ENCODE measurements at regions not wholly inside any gene's neighbourhood (a gene's known extent, or its start where the extent isn't known, plus 50 kb on each side); places are given as distances from the start of the nearest gene placed in this dataset.

- TF ChIP-seq RAD21 (IDR thresholded peaks at IDR 0.05; ENCODE audit: insufficient read depth, low read depth, low read length), result no peak
- no peak for TF ChIP-seq EP300 (IDR thresholded peaks at IDR 0.05; ENCODE audit: borderline replicate concordance in 1 of 2, control insufficient read depth in 1 of 2, low read depth in 2 of 2, low read length in 2 of 2)
- no peak for TF ChIP-seq HSF1 (IDR thresholded peaks at IDR 0.05; ENCODE audit: low read depth, low read length)
- no peak for TF ChIP-seq NFIC (IDR thresholded peaks at IDR 0.05; ENCODE audit: low read depth, low read length)
- TF ChIP-seq SMARCA5 (IDR thresholded peaks at IDR 0.05), result no peak
- no peak for TF ChIP-seq CBX5 (IDR thresholded peaks at IDR 0.05; ENCODE audit: low read depth)
- no peak for TF ChIP-seq CHD4 (IDR thresholded peaks at IDR 0.05)
Measured at GRCh38 chr9:117616431-117616831, 87.8 kb upstream of the TLR4 start.
